ENCODE measurements at regions not wholly inside any gene's neighbourhood (a gene's known extent, or its start where the extent isn't known, plus 50 kb on each side); places are given as distances from the start of the nearest gene placed in this dataset.

DNA sequence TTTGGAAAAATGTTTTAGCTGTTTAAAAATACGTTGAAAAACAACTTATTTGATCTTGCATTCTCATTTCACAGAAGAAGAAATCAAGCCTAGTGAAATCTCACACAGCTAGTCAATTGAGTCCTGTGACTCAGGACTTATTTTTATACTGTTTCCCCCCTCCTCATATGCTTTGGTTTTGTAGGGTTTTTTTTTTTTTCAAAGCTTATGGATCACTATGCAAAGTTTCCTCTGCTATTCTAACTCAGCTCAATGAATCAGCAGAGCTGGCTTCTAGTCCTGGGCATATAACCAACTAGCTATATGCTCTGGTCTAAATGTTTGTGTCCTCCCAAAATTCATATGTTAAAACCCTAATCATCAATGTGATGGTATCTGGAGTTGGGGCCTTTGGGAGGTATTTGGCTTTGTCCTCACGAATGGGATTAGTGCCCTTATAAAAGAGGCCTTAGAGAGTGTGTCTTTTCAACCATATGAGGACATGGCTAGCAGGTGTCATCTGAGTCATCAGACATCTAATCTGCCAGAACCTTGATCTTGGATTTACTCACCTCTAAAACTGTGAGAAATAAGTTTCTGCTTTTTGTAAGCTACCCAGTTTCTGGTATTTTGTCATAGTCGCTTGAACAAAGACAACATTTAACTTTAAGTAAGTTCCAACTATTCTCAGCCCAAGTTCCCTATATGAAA, 317.2 kb upstream of the C1orf87 start:
- H3K27ac ChIP-seq (ENCODE audit: low read length), result no peak overlapping the region
- H3K27me3 ChIP-seq (ENCODE audit: insufficient read depth, low read depth, low read length), result no peaks in the 10 kb centered on the region
- H3K9me2 ChIP-seq (ENCODE audit: insufficient read depth, low read length), result no peaks in the 10 kb centered on the region
- H3K36me3 ChIP-seq (ENCODE audit: insufficient read depth, low read length), result no peaks in the 10 kb centered on the region
- no peak overlapping the region for H2AFZ ChIP-seq (ENCODE audit: low read depth, low read length)
- no peaks in the 10 kb centered on the region for H4K20me1 ChIP-seq (ENCODE audit: insufficient read depth)
- TF ChIP-seq RAD21 (conservative IDR thresholded peaks at IDR 0.05), result no peak
- no peaks in the 10 kb centered on the region for H3F3A ChIP-seq (ENCODE audit: insufficient read depth, low read length, poor library complexity, severe bottlenecking)
- no peak overlapping the region for H3K4me2 ChIP-seq (ENCODE audit: low read length)
- no peak overlapping the region for H3K4me3 ChIP-seq (ENCODE audit: low read length)
- H3K9ac ChIP-seq (ENCODE audit: low read length), result no peak overlapping the region
- no peaks in the 10 kb centered on the region for H3K9me3 ChIP-seq (ENCODE audit: low read length)
- no peaks in the 10 kb centered on the region for H3K79me2 ChIP-seq (replicated peaks; ENCODE audit: insufficient read depth, low read length)

DNA sequence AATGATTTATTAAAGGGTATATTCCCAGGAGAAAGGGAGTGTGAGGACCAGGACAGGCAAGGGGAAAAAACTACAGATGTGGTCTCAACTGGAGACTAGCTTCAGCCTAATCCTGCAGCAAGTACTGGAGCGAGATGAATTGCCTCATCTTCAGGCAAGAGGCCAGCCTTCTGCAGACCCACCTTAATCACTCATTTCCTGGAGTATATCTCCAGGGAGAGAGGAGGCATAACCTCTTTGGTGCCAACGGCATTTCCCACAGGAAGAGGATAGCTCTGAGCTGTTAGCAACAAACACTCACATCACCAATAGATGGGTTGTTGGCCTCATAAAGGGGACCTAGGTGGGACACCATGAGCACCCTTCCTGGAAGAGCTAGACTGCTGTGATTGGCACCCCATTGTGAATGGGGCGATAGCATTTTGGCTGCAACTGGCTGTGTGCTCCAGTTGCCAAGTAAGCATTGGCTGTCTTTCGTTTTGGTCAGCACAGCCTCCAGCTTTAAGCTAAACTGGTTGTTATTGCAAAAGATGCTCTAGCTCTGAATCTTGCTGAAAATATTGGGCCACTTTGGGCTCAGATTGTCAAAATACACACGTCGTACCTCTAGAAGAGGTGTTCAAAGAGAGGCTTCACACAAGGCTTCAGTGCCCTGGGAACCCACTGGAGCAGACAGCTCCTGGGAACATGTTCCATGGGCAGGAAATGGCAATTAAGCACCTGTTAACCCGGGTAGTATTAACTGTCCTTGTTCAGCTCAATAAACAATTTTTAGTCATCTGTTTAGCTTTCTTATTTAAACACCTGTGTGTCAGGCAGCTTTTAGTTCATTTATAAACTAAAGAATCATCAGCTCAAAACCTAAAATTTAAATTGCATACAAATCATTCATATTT, 314.8 kb upstream of the C1orf87 start:
- Histone ChIP-seq H3K9ac (ENCODE audit: low read length) (no peak overlapping the region), H3K9me3 (ENCODE audit: low read length) (no peaks in the 10 kb centered on the region), H2AFZ (ENCODE audit: low read depth, low read length) (no peak overlapping the region), H3K4me3 (ENCODE audit: low read length) (no peak overlapping the region), H3K79me2 (replicated peaks; ENCODE audit: insufficient read depth, low read length) (no peaks in the 10 kb centered on the region), H4K20me1 (ENCODE audit: insufficient read depth) (no peaks in the 10 kb centered on the region), H3K9me2 (ENCODE audit: insufficient read depth, low read length) (no peaks in the 10 kb centered on the region), H3K27me3 (ENCODE audit: insufficient read depth, low read depth, low read length) (no peaks in the 10 kb centered on the region), H3K4me2 (ENCODE audit: low read length) (no peak overlapping the region), H3K36me3 (ENCODE audit: insufficient read depth, low read length) (no peaks in the 10 kb centered on the region), H3F3A (ENCODE audit: insufficient read depth, low read length, poor library complexity, severe bottlenecking) (no peaks in the 10 kb centered on the region), H3K27ac (ENCODE audit: low read length) (no peak overlapping the region)
- TF ChIP-seq RAD21 (conservative IDR thresholded peaks at IDR 0.05) (no peak), TAF1 (IDR thresholded peaks at IDR 0.05; ENCODE audit: low read depth) (no peak), MXI1 (conservative IDR thresholded peaks at IDR 0.05; ENCODE audit: poor library complexity, severe bottlenecking) (no peak), POLR2AphosphoS5 (IDR thresholded peaks at IDR 0.05) (no peak), SMC3 (conservative IDR thresholded peaks at IDR 0.05; ENCODE audit: poor library complexity) (no peak), EZH2 (IDR thresholded peaks at IDR 0.05; ENCODE audit: borderline replicate concordance, insufficient read depth, low read length, poor library complexity, severe bottlenecking) (no peak), EP300 (conservative IDR thresholded peaks at IDR 0.05; ENCODE audit: poor library complexity, severe bottlenecking) (no peak)
- TF ChIP-seq, protein P1, sequence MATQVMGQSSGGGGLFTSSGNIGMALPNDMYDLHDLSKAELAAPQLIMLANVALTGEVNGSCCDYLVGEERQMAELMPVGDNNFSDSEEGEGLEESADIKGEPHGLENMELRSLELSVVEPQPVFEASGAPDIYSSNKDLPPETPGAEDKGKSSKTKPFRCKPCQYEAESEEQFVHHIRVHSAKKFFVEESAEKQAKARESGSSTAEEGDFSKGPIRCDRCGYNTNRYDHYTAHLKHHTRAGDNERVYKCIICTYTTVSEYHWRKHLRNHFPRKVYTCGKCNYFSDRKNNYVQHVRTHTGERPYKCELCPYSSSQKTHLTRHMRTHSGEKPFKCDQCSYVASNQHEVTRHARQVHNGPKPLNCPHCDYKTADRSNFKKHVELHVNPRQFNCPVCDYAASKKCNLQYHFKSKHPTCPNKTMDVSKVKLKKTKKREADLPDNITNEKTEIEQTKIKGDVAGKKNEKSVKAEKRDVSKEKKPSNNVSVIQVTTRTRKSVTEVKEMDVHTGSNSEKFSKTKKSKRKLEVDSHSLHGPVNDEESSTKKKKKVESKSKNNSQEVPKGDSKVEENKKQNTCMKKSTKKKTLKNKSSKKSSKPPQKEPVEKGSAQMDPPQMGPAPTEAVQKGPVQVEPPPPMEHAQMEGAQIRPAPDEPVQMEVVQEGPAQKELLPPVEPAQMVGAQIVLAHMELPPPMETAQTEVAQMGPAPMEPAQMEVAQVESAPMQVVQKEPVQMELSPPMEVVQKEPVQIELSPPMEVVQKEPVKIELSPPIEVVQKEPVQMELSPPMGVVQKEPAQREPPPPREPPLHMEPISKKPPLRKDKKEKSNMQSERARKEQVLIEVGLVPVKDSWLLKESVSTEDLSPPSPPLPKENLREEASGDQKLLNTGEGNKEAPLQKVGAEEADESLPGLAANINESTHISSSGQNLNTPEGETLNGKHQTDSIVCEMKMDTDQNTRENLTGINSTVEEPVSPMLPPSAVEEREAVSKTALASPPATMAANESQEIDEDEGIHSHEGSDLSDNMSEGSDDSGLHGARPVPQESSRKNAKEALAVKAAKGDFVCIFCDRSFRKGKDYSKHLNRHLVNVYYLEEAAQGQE (IDR thresholded peaks at IDR 0.05; ENCODE audit: borderline replicate concordance), result no peak
- TF ChIP-seq, protein P2, sequence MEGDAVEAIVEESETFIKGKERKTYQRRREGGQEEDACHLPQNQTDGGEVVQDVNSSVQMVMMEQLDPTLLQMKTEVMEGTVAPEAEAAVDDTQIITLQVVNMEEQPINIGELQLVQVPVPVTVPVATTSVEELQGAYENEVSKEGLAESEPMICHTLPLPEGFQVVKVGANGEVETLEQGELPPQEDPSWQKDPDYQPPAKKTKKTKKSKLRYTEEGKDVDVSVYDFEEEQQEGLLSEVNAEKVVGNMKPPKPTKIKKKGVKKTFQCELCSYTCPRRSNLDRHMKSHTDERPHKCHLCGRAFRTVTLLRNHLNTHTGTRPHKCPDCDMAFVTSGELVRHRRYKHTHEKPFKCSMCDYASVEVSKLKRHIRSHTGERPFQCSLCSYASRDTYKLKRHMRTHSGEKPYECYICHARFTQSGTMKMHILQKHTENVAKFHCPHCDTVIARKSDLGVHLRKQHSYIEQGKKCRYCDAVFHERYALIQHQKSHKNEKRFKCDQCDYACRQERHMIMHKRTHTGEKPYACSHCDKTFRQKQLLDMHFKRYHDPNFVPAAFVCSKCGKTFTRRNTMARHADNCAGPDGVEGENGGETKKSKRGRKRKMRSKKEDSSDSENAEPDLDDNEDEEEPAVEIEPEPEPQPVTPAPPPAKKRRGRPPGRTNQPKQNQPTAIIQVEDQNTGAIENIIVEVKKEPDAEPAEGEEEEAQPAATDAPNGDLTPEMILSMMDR (IDR thresholded peaks at IDR 0.05; ENCODE audit: poor library complexity, severe bottlenecking), result no peak
